ENCODE measurements at regions not wholly inside any gene's neighbourhood (a gene's known extent, or its start where the extent isn't known, plus 50 kb on each side); places are given as distances from the start of the nearest gene placed in this dataset.

DNA sequence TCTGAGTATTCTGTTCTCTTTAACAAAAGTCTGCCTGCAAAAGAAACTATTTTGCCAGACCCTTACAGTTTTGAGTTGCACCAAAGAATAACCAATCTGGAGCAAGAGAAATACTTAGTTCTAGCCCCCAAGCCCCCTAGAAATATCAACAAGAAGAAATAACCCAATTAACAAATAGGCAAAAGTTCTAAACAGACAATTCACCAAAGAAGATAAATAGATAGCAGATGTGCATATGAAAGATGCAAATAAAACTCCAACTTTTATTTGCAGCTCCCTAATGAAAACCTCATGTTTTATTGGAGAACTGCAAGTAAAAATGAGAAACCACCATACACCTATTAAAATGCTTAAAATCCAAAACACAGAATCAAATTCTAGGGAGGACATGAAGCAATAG lies 1308.0 kb downstream of the CDH11 start:
- TF ChIP-seq, protein P1, sequence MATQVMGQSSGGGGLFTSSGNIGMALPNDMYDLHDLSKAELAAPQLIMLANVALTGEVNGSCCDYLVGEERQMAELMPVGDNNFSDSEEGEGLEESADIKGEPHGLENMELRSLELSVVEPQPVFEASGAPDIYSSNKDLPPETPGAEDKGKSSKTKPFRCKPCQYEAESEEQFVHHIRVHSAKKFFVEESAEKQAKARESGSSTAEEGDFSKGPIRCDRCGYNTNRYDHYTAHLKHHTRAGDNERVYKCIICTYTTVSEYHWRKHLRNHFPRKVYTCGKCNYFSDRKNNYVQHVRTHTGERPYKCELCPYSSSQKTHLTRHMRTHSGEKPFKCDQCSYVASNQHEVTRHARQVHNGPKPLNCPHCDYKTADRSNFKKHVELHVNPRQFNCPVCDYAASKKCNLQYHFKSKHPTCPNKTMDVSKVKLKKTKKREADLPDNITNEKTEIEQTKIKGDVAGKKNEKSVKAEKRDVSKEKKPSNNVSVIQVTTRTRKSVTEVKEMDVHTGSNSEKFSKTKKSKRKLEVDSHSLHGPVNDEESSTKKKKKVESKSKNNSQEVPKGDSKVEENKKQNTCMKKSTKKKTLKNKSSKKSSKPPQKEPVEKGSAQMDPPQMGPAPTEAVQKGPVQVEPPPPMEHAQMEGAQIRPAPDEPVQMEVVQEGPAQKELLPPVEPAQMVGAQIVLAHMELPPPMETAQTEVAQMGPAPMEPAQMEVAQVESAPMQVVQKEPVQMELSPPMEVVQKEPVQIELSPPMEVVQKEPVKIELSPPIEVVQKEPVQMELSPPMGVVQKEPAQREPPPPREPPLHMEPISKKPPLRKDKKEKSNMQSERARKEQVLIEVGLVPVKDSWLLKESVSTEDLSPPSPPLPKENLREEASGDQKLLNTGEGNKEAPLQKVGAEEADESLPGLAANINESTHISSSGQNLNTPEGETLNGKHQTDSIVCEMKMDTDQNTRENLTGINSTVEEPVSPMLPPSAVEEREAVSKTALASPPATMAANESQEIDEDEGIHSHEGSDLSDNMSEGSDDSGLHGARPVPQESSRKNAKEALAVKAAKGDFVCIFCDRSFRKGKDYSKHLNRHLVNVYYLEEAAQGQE (IDR thresholded peaks at IDR 0.05; ENCODE audit: low read depth), result no peak
- TF ChIP-seq FOXM1 (IDR thresholded peaks at IDR 0.05; ENCODE audit: borderline replicate concordance, low read depth), result no peak
- TF ChIP-seq, protein P2, sequence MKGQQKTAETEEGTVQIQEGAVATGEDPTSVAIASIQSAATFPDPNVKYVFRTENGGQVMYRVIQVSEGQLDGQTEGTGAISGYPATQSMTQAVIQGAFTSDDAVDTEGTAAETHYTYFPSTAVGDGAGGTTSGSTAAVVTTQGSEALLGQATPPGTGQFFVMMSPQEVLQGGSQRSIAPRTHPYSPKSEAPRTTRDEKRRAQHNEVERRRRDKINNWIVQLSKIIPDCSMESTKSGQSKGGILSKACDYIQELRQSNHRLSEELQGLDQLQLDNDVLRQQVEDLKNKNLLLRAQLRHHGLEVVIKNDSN (IDR thresholded peaks at IDR 0.05), result no peak
- TF ChIP-seq NFIC (IDR thresholded peaks at IDR 0.05), result no peak
- no peak for TF ChIP-seq CEBPB (IDR thresholded peaks at IDR 0.05)
- TF ChIP-seq, protein P3, sequence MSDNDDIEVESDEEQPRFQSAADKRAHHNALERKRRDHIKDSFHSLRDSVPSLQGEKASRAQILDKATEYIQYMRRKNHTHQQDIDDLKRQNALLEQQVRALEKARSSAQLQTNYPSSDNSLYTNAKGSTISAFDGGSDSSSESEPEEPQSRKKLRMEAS (IDR thresholded peaks at IDR 0.05), result no peak
- TF ChIP-seq TEAD4 (IDR thresholded peaks at IDR 0.05), result no peak
- TF ChIP-seq YY1 (IDR thresholded peaks at IDR 0.05; ENCODE audit: low read depth), result no peak
- TF ChIP-seq RAD21 (IDR thresholded peaks at IDR 0.05; ENCODE audit: low read depth), result no peak
- TF ChIP-seq EP300 (IDR thresholded peaks at IDR 0.05; ENCODE audit: borderline replicate concordance), result no peak
- no peak for TF ChIP-seq CREB1 (IDR thresholded peaks at IDR 0.05; ENCODE audit: low read depth)
- no peak for TF ChIP-seq ZBTB7A (IDR thresholded peaks at IDR 0.05; ENCODE audit: low read depth)
- no peak for TF ChIP-seq TAF1 (IDR thresholded peaks at IDR 0.05; ENCODE audit: low read depth)

DNA sequence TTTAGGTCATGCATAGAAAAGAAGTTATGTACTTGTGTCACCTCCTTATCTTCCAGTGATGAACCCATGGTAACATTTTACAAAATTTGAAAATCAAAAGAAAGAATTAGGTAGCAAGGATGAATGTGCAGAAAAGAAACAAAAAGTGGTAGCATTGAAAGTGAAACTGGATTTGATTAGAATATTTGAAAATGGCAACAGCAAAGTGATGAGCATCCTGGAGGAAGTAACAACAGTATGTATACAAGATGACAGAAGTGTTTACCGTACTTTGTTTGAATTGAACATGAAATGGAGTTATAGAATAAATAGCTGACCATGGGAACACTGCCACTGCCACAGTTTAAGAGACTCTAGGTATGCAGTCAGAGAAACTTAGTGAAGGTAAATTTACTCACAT lies 1313.1 kb downstream of the CDH11 start:
- no peak for TF ChIP-seq FOXM1 (IDR thresholded peaks at IDR 0.05; ENCODE audit: borderline replicate concordance, low read depth)
- TF ChIP-seq TEAD4 (IDR thresholded peaks at IDR 0.05), result no peak
- TF ChIP-seq, protein P2 (IDR thresholded peaks at IDR 0.05), result no peak
- TF ChIP-seq CEBPB (IDR thresholded peaks at IDR 0.05), result no peak
- TF ChIP-seq, protein P3 (IDR thresholded peaks at IDR 0.05), result no peak
- no peak for TF ChIP-seq EP300 (IDR thresholded peaks at IDR 0.05; ENCODE audit: borderline replicate concordance)
- no peak for TF ChIP-seq EGR1 (IDR thresholded peaks at IDR 0.05)
- no peak for TF ChIP-seq ZBTB7A (IDR thresholded peaks at IDR 0.05; ENCODE audit: low read depth)
- no peak for TF ChIP-seq TCF12 (IDR thresholded peaks at IDR 0.05; ENCODE audit: low read depth)
- no peak for TF ChIP-seq TAF1 (IDR thresholded peaks at IDR 0.05; ENCODE audit: low read depth)
- TF ChIP-seq RAD21 (IDR thresholded peaks at IDR 0.05; ENCODE audit: low read depth), result no peak
- TF ChIP-seq CREB1 (IDR thresholded peaks at IDR 0.05; ENCODE audit: low read depth), result no peak
- TF ChIP-seq, protein P1 (IDR thresholded peaks at IDR 0.05; ENCODE audit: low read depth), result no peak

DNA sequence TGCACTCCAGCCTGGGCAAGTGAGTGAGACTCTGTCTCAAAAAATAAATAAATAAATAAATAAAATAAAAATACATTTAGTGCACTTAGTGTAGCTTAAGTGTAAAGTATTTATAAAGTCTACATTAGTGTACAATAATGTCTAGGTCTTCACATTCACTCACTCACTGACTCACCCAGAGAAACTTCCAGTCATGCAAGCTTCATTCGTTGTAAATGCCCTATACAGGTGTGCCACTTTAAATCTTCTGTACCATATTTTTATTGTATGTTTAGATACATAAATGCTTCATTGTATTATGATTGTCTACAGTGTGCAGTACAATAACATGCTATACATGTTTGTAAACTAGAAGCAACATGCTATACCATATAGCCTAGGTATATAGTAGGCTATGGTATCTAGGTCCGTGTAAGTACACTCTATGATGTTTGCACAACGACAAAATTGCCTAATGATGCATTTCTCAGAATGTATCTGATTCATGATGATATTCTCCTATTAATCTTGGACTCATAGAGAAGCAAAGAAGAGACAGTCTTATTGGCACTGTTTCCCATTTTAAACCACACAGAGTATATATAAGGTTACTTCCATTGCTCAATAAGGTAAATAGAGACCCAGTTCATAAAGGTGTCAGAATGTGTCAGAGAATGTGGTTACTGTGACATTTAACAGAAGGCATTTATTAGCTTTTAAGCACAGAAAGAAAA lies 1314.9 kb downstream of the CDH11 start:
- TF ChIP-seq YY1 (IDR thresholded peaks at IDR 0.05; ENCODE audit: low read depth) (no peak), RAD21 (IDR thresholded peaks at IDR 0.05; ENCODE audit: low read depth) (no peak), TEAD4 (IDR thresholded peaks at IDR 0.05) (no peak), TCF12 (IDR thresholded peaks at IDR 0.05; ENCODE audit: low read depth) (no peak), EGR1 (IDR thresholded peaks at IDR 0.05) (no peak), EP300 (IDR thresholded peaks at IDR 0.05; ENCODE audit: borderline replicate concordance) (no peak), FOXM1 (IDR thresholded peaks at IDR 0.05; ENCODE audit: borderline replicate concordance, low read depth) (no peak), CEBPB (IDR thresholded peaks at IDR 0.05) (no peak), ZBTB7A (IDR thresholded peaks at IDR 0.05; ENCODE audit: low read depth) (no peak)
- TF ChIP-seq, protein P2 (IDR thresholded peaks at IDR 0.05), result no peak
- TF ChIP-seq, protein P1 (IDR thresholded peaks at IDR 0.05; ENCODE audit: low read depth), result no peak

DNA sequence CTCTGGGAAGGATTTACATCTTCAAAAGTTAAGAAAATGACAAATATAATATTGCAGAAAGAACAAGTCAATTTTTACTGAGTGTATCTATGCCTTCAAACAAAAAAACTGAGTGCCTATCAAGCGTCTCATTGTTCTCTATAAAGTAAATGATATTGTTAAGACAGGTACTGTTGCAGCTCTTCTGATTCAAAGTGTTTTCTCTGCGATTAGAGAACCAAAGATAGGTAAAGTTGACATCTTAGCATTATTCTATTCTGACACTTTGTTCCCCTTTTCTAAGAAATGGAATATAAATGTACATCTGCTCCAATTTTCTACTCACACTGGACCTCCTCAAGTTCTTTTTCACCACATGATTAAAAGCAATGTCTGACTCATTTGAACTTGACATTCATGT lies 1317.7 kb downstream of the CDH11 start:
- TF ChIP-seq NFIC (IDR thresholded peaks at IDR 0.05) (no peak), TAF1 (IDR thresholded peaks at IDR 0.05; ENCODE audit: low read depth) (no peak), TEAD4 (IDR thresholded peaks at IDR 0.05) (no peak), TCF12 (IDR thresholded peaks at IDR 0.05; ENCODE audit: low read depth) (no peak), ZBTB7A (IDR thresholded peaks at IDR 0.05; ENCODE audit: low read depth) (no peak), FOXM1 (IDR thresholded peaks at IDR 0.05; ENCODE audit: borderline replicate concordance, low read depth) (no peak), EGR1 (IDR thresholded peaks at IDR 0.05) (no peak), CEBPB (IDR thresholded peaks at IDR 0.05) (no peak), EP300 (IDR thresholded peaks at IDR 0.05; ENCODE audit: borderline replicate concordance) (no peak), CREB1 (IDR thresholded peaks at IDR 0.05; ENCODE audit: low read depth) (no peak), RAD21 (IDR thresholded peaks at IDR 0.05; ENCODE audit: low read depth) (no peak), YY1 (IDR thresholded peaks at IDR 0.05; ENCODE audit: low read depth) (no peak)
- TF ChIP-seq, protein P2 (IDR thresholded peaks at IDR 0.05), result no peak
- TF ChIP-seq, protein P1 (IDR thresholded peaks at IDR 0.05; ENCODE audit: low read depth), result no peak
- TF ChIP-seq, protein P3 (IDR thresholded peaks at IDR 0.05), result no peak
